ENCODE measurements at regions not wholly inside any gene's neighbourhood (a gene's known extent, or its start where the extent isn't known, plus 50 kb on each side); places are given as distances from the start of the nearest gene placed in this dataset.

GRCh38 chr1:106986603-106987002 is 69.9 kb upstream of the PRMT6 start:
- no peak for DNase-seq (ENCODE audit: extremely low spot score in 2 of 2)
- Histone ChIP-seq H3K9me3 (no peaks in the 10 kb centered on the region), H3K4me3 (no peak overlapping the region), H3K4me1 (no peaks in the 10 kb centered on the region), H3K27ac (no peak overlapping the region), H3K27me3 (no peaks in the 10 kb centered on the region), H3K36me3 (no peaks in the 10 kb centered on the region)
- TF ChIP-seq POLR2AphosphoS5 (IDR thresholded peaks at IDR 0.05; ENCODE audit: insufficient read depth in 1 of 2, low read depth in 1 of 2): no peak
- TF ChIP-seq POLR2A (IDR thresholded peaks at IDR 0.05): no peak
- TF ChIP-seq CTCF (IDR thresholded peaks at IDR 0.05): no peak
- intact Hi-C loops (cut with DNase I): no loop called here

- H3K4me1 ChIP-seq: no peaks in the 10 kb centered on the region
- no peaks in the 10 kb centered on the region for H3K9me3 ChIP-seq
- no peaks in the 10 kb centered on the region for H3K36me3 ChIP-seq
- H3K4me3 ChIP-seq: no peak overlapping the region
- H3K27ac ChIP-seq: no peak overlapping the region
- no peaks in the 10 kb centered on the region for H3K27me3 ChIP-seq
- intact Hi-C loops (cut with DNase I): no loop called here
- TF ChIP-seq CTCF (IDR thresholded peaks at IDR 0.05): no peak
- no peak for TF ChIP-seq POLR2AphosphoS5 (IDR thresholded peaks at IDR 0.05; ENCODE audit: insufficient read depth in 1 of 2, low read depth in 1 of 2)
- TF ChIP-seq POLR2A (IDR thresholded peaks at IDR 0.05): no peak
- DNase-seq (ENCODE audit: extremely low spot score in 2 of 2): no peak
Observed at GRCh38 chr1:106995970-106996369, 60.5 kb upstream of the PRMT6 start.

GRCh38 chr1:106998431-106999002 is 58.0 kb upstream of the PRMT6 start:
- Histone ChIP-seq H3K4me1 (no peaks in the 10 kb centered on the region), H3K4me3 (no peak overlapping the region), H3K9me3 (no peaks in the 10 kb centered on the region), H3K36me3 (no peaks in the 10 kb centered on the region), H3K27ac (no peak overlapping the region), H3K27me3 (no peaks in the 10 kb centered on the region)
- intact Hi-C loops (cut with DNase I): no loop called here
- no peak for DNase-seq (ENCODE audit: extremely low spot score in 2 of 2)
- TF ChIP-seq CTCF (IDR thresholded peaks at IDR 0.05) (no peak), POLR2AphosphoS5 (IDR thresholded peaks at IDR 0.05; ENCODE audit: insufficient read depth in 1 of 2, low read depth in 1 of 2) (peak in 1 of 2 donors; percentile 39)

GRCh38 chr1:107000902-107001301 is 55.6 kb upstream of the PRMT6 start:
- no peak for DNase-seq (ENCODE audit: extremely low spot score in 2 of 2)
- no peaks in the 10 kb centered on the region for H3K27me3 ChIP-seq
- H3K27ac ChIP-seq: no peak overlapping the region
- H3K9me3 ChIP-seq: no peaks in the 10 kb centered on the region
- H3K36me3 ChIP-seq: no peaks in the 10 kb centered on the region
- no peak overlapping the region for H3K4me3 ChIP-seq
- no peaks in the 10 kb centered on the region for H3K4me1 ChIP-seq
- intact Hi-C loops (cut with DNase I): no loop called here
- TF ChIP-seq POLR2A (IDR thresholded peaks at IDR 0.05) (no peak), POLR2AphosphoS5 (IDR thresholded peaks at IDR 0.05; ENCODE audit: insufficient read depth in 1 of 2, low read depth in 1 of 2) (no peak)

- Histone ChIP-seq H3K27me3 (no peaks in the 10 kb centered on the region), H3K27ac (no peak overlapping the region), H3K4me1 (no peaks in the 10 kb centered on the region), H3K4me3 (no peak overlapping the region), H3K36me3 (no peaks in the 10 kb centered on the region), H3K9me3 (no peaks in the 10 kb centered on the region)
- peak in 1 of 2 donors; percentile 10 for TF ChIP-seq POLR2AphosphoS5 (IDR thresholded peaks at IDR 0.05; ENCODE audit: insufficient read depth in 1 of 2, low read depth in 1 of 2)
- TF ChIP-seq POLR2A (IDR thresholded peaks at IDR 0.05): no peak
- intact Hi-C loops (cut with DNase I): no loop called here
- DNase-seq (ENCODE audit: extremely low spot score in 2 of 2): no peak
Observed at GRCh38 chr1:107003972-107004371, 52.5 kb upstream of the PRMT6 start.

GRCh38 chr1:107004421-107004820 is 52.1 kb upstream of the PRMT6 start:
- intact Hi-C loops (cut with DNase I): no loop called here
- no peak overlapping the region for H3K4me3 ChIP-seq
- no peaks in the 10 kb centered on the region for H3K27me3 ChIP-seq
- DNase-seq (ENCODE audit: extremely low spot score in 2 of 2): no peak
- no peaks in the 10 kb centered on the region for H3K36me3 ChIP-seq
- TF ChIP-seq CTCF (IDR thresholded peaks at IDR 0.05) (no peak), POLR2AphosphoS5 (IDR thresholded peaks at IDR 0.05; ENCODE audit: insufficient read depth in 1 of 2, low read depth in 1 of 2) (no peak), POLR2A (IDR thresholded peaks at IDR 0.05) (no peak)
- no peak overlapping the region for H3K27ac ChIP-seq
- no peaks in the 10 kb centered on the region for H3K9me3 ChIP-seq
- H3K4me1 ChIP-seq: no peaks in the 10 kb centered on the region
